ENCODE measurements at regions not wholly inside any gene's neighbourhood (a gene's known extent, or its start where the extent isn't known, plus 50 kb on each side); places are given as distances from the start of the nearest gene placed in this dataset.
"Not testable (repeated sequence)": the region's sequence is repeated elsewhere in the genome, so short reads cannot be mapped to it uniquely, and the experiment has no call there.

DNA sequence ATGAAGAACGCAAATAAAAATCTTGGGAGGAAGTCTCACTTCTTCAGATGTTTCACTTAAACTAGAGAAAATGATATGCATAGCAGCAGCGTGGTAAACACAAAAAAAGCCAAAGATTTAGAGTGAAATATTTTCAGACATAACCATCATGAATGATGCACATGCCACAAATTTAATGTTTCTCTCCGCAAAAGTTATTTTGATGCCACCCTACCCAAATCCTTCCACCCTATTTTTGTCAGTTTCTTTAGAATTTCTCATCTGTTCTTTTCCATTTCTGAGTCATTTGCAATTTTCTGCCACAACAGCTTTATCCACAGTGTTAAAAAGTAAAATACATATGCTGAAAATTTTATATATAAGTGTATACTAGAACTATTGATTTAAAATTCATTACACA lies 1663.7 kb upstream of the ADGRL3 start:
- no peaks in the 10 kb centered on the region for H3K27me3 ChIP-seq
- no peak for TF ChIP-seq POLR2A (IDR thresholded peaks at IDR 0.05)
- TF ChIP-seq CTCF (IDR thresholded peaks at IDR 0.05), result no peak
- H3K27ac ChIP-seq, result no peak overlapping the region
- H3K4me3 ChIP-seq, result no peak overlapping the region
- H3K36me3 ChIP-seq, result no peaks in the 10 kb centered on the region
- no peak for DNase-seq
- no peaks in the 10 kb centered on the region for H3K9me3 ChIP-seq
- H3K4me1 ChIP-seq, result no peaks in the 10 kb centered on the region

DNA sequence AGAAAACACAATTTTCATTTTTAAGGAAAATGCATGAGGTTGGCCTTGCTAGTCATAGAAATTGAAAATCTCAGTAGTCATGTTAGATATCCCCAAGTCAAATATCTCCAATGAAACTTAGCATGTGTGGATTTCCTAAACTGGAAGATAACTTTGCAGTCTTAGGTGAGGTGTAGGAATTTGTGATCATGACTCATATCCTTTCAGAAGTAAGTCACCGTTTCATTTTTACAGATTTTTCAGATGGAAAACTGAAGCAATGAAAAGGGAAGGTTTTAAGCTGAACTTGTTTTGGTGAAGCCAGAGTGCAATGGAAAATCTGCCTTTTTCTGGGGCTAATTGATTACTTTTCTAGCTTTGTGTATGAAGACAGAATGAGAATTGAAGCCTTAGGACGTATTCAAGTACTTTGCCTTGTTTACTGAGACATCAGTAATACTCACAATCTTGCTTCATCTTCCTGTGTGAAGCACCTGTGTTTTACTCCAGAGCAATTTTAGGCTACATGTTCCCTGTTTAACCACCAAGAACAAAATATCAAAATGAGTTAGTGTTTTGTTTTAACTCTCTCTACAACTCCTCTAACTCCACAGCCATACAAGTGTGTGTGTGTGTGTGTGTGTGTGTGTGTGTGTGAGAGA lies 1662.8 kb upstream of the ADGRL3 start:
- Histone ChIP-seq H3K36me3 (no peaks in the 10 kb centered on the region), H3K4me3 (no peak overlapping the region), H3K27ac (no peak overlapping the region), H3K4me1 (no peaks in the 10 kb centered on the region), H3K27me3 (no peaks in the 10 kb centered on the region), H3K9me3 (no peaks in the 10 kb centered on the region)
- no peak for DNase-seq
- no peak for TF ChIP-seq POLR2A (IDR thresholded peaks at IDR 0.05)

DNA sequence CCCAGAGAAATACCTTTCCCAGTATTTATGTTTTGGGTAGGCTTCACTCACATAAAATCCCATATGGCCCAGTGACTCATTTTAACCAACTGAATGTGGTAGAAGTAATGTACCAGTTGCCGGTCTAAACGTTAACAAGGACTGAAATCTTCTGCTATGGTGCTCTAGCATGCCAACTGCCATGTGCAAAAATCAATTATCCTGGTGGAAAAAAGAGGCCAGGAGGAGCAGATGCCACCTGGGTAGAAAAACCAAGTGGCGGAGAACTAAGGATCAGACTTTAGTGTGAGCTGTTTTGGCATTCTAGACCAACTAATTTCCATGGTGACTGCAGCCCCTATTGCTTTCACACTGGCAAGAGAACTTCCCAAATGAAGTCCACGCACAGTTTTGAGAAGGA lies 1660.7 kb upstream of the ADGRL3 start:
- Histone ChIP-seq H3K9me3 (no peaks in the 10 kb centered on the region), H3K4me1 (no peaks in the 10 kb centered on the region), H3K4me3 (no peak overlapping the region), H3K27me3 (no peaks in the 10 kb centered on the region), H3K27ac (no peak overlapping the region), H3K36me3 (no peaks in the 10 kb centered on the region)
- no peak for TF ChIP-seq CTCF (IDR thresholded peaks at IDR 0.05)
- TF ChIP-seq POLR2A (IDR thresholded peaks at IDR 0.05), result no peak
- DNase-seq, result no peak

DNA sequence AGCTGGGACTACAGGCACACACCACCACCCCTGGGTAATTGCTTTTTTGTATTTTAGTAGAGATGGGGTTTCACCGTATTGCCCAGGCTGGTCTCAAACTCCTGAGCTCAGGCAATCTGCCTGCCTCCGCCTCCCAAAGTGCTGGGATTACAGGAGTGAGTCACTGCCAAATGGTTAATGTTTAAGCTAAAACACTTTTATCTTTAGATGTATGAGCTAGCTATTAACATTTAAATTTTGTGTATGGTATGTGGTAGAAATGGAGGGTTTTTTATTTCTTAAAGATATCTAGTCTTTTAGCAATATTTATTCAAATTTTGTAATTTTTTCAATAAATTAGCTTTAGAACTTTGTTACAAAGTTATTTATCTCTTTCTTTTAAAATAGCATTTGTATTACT lies 1659.8 kb upstream of the ADGRL3 start:
- H3K27ac ChIP-seq, result no peak overlapping the region
- TF ChIP-seq CTCF (IDR thresholded peaks at IDR 0.05), result no peak
- TF ChIP-seq POLR2A (IDR thresholded peaks at IDR 0.05), result no peak
- DNase-seq, result no peak

GRCh38 chr4:59553063-59553720 lies 1646.9 kb upstream of the ADGRL3 start:
- H3K27ac ChIP-seq, result no peak overlapping the region
- no peaks in the 10 kb centered on the region for H3K36me3 ChIP-seq
- TF ChIP-seq CTCF (IDR thresholded peaks at IDR 0.05) (no peak), POLR2A (IDR thresholded peaks at IDR 0.05) (no peak)

More for the DNA sequence above, 1659.8 kb upstream of the ADGRL3 start:
- Histone ChIP-seq H3K27me3 (no peaks in the 10 kb centered on the region), H3K36me3 (no peaks in the 10 kb centered on the region), H3K9me3 (no peaks in the 10 kb centered on the region), H3K4me3 (no peak overlapping the region), H3K4me1 (no peaks in the 10 kb centered on the region)

DNA sequence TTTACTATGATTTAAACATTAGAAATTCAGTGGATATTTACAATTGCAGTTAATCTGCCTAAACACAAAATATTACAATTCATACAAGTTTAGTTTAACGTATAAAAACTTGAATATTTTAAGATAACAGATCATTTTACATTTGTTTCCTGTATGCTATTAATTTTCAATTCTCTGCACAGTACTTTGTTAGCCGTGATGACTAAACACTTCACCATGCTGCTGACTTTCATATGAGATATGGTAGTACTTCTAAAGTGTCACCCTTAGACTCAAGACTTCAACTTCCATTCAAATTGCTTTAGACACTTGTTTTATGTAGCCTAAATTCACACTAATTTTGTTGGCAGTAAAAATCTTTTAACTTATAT lies 1646.4 kb upstream of the ADGRL3 start:
- H3K4me3 ChIP-seq, result peak overlapping the region in 1 of 4 donors; percentile 25
- no peaks in the 10 kb centered on the region for H3K27me3 ChIP-seq
- DNase-seq, result no peak
- no peak for TF ChIP-seq POLR2A (IDR thresholded peaks at IDR 0.05)
- TF ChIP-seq CTCF (IDR thresholded peaks at IDR 0.05), result no peak
- H3K9me3 ChIP-seq, result no peaks in the 10 kb centered on the region
- no peaks in the 10 kb centered on the region for H3K36me3 ChIP-seq
- no peak overlapping the region for H3K27ac ChIP-seq
- no peaks in the 10 kb centered on the region for H3K4me1 ChIP-seq

More at GRCh38 chr4:59553063-59553720, 1646.9 kb upstream of the ADGRL3 start:
- no peaks in the 10 kb centered on the region for H3K27me3 ChIP-seq
- peak overlapping the region in 1 of 4 donors; percentile 25 for H3K4me3 ChIP-seq
- no peaks in the 10 kb centered on the region for H3K9me3 ChIP-seq
- no peaks in the 10 kb centered on the region for H3K4me1 ChIP-seq
- no peak for DNase-seq

DNA sequence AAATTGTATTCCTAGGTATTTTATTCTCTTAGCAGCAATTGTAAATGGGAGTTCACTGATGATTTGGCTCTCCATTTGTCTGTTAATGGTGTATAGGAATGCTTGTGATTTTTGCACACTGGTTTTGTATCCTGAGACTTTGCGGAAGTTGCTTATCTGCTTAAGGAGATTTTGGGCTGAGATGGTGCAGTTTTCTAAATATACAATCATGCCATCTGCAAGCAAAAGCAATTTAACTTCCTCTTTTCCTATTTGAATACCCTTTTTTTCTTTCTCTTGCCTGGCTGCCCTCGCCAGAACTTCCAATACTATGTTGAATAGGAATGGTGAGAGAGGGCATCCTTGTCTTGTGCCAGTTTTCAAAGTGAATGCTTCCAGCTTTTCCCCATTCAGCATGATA lies 1643.9 kb upstream of the ADGRL3 start:
- not testable (repeated sequence) for H3K36me3 ChIP-seq, H3K9me3 ChIP-seq, H3K4me3 ChIP-seq, H3K27ac ChIP-seq, DNase-seq, H3K27me3 ChIP-seq, H3K4me1 ChIP-seq

GRCh38 chr4:59560141-59560648 lies 1639.9 kb upstream of the ADGRL3 start:
- not testable (repeated sequence) for DNase-seq, H3K27ac ChIP-seq, H3K36me3 ChIP-seq, H3K4me3 ChIP-seq, H3K27me3 ChIP-seq, H3K4me1 ChIP-seq, H3K9me3 ChIP-seq

All from Peyer's patch (tissue), 4 donors.